ENCODE measurements at regions not wholly inside any gene's neighbourhood (a gene's known extent, or its start where the extent isn't known, plus 50 kb on each side); places are given as distances from the start of the nearest gene placed in this dataset.

DNA sequence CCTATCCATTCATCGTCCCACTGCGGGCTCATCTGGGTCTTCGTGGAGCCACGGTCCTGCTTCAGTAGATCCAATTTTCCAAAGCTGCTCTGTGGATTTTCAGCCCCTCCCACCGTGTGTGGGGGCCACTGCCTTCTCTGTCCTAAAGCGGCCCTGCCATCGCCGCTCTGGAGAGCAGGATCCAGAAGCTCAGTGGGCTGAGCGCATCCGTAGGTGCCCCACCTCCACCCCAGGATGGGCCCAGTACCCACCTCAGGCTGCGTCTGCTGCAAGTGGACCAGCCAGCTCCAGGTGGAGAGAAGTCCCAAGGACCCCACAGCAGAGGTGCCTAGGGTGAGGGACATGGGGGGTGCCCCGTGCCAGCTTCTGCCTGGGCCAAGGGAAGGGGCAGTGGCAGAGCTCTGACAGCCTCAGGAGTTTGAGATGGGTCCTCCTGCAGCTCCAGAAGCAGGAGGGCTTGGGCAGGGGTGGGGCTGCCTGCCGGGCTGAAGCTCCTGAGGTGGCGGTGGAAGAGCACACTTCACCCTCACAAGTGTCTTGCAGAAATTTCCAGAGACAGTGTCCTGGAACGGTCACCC is 148.1 kb upstream of the C14orf180 start:
- no peaks in the 10 kb centered on the region for H3K36me3 Mint-ChIP-seq

DNA sequence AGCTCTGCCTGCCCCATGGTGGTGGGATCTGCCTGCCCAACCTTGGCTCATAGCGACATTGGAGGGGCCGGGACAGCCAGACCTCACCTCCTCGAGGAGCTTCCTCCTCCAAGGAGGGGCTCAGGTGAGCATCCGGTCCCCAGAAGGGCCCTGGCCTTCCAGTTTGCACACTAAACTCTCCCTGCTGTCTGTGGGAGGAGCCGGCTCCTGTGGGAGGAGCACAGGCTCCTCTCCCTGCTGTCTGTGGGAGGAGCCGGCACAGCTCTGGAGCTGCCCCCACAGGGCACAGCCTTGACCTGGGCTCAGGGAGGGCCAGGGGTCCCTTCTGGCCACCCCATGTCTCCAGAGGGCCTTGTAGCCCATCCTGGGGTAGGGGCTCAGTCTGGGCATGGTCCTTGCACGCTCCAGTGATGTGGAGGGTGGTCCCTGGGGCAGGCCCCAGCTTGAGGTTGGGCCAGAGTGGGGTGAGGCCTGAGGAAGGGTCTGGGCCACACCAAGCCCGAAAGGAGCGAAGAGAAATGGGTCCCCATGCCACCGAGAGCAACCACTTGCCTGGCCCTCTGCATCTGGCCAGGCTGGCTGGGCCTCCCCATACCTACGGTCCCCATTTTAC is 147.5 kb upstream of the C14orf180 start:
- ChIA-PET CTCF (interaction anchor here (0.6 to 1.3 kb wide), 2 partner anchors 41 to 299 kb away, joined by 3 read pairs; no protein-coding TSS in a partner anchor), POLR2A (no interaction called here)
- Mint-ChIP-seq H3K27me3 (ENCODE audit: low read depth) (no peaks in the 10 kb centered on the region), H3K4me1 (0 out of 2 replicates have a peak, but pooled peaks cover 3% of the 10 kb centered on the region), H3K9me3 (peaks cover 4% of the 10 kb centered on the region; the same call in 1 of the 2 replicates), H3K27ac (no peak overlapping the region), H3K4me3 (no peak overlapping the region), H3K36me3 (no peaks in the 10 kb centered on the region)
- peak; percentile 60 for ATAC-seq
- DNase-seq (ENCODE audit: low spot score): peak; percentile 21
- no peak for TF ChIP-seq ZNF219 (CRISPR knock-in tag; IDR thresholded peaks at IDR 0.05; ENCODE audit: borderline replicate concordance)
- TF ChIP-seq, protein P1, sequence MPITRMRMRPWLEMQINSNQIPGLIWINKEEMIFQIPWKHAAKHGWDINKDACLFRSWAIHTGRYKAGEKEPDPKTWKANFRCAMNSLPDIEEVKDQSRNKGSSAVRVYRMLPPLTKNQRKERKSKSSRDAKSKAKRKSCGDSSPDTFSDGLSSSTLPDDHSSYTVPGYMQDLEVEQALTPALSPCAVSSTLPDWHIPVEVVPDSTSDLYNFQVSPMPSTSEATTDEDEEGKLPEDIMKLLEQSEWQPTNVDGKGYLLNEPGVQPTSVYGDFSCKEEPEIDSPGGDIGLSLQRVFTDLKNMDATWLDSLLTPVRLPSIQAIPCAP (CRISPR knock-in tag; IDR thresholded peaks at IDR 0.05): no peak

More for the DNA sequence above, 148.1 kb upstream of the C14orf180 start:
- H3K4me3 Mint-ChIP-seq: no peak overlapping the region
- H3K27me3 Mint-ChIP-seq (ENCODE audit: low read depth): no peaks in the 10 kb centered on the region
- ATAC-seq: no peak
- CTCF ChIA-PET: interaction anchor here (0.6 to 1.3 kb wide), 2 partner anchors 41 to 206 kb away, joined by 3 read pairs; no protein-coding TSS in a partner anchor
- POLR2A ChIA-PET: no interaction called here
- DNase-seq (ENCODE audit: low spot score): no peak
- 0 out of 2 replicates have a peak, but pooled peaks cover 1% of the 10 kb centered on the region for H3K4me1 Mint-ChIP-seq
- peaks cover 4% of the 10 kb centered on the region; the same call in 1 of the 2 replicates for H3K9me3 Mint-ChIP-seq
- TF ChIP-seq JUN (CRISPR knock-in tag; IDR thresholded peaks at IDR 0.05) (no peak), SMAD3 (CRISPR knock-in tag; IDR thresholded peaks at IDR 0.05; ENCODE audit: borderline replicate concordance) (no peak), ZNF263 (CRISPR knock-in tag; IDR thresholded peaks at IDR 0.05; ENCODE audit: low read depth) (no peak), ATF1 (CRISPR knock-in tag; IDR thresholded peaks at IDR 0.05) (no peak), EMX1 (CRISPR knock-in tag; IDR thresholded peaks at IDR 0.05) (no peak), GTF2I (CRISPR knock-in tag; conservative IDR thresholded peaks at IDR 0.05) (no peak), HMGA2 (CRISPR knock-in tag; IDR thresholded peaks at IDR 0.05) (no peak), NR3C1 (CRISPR knock-in tag; conservative IDR thresholded peaks at IDR 0.05; ENCODE audit: low read depth) (no peak), CREB1 (CRISPR knock-in tag; IDR thresholded peaks at IDR 0.05) (no peak), NFATC4 (CRISPR knock-in tag; IDR thresholded peaks at IDR 0.05) (no peak), ZNF219 (CRISPR knock-in tag; IDR thresholded peaks at IDR 0.05; ENCODE audit: borderline replicate concordance) (no peak), JAZF1 (CRISPR knock-in tag; IDR thresholded peaks at IDR 0.05) (no peak), ZNF317 (CRISPR knock-in tag; IDR thresholded peaks at IDR 0.05; ENCODE audit: borderline replicate concordance, low read depth) (no peak)
- TF ChIP-seq, protein P2, sequence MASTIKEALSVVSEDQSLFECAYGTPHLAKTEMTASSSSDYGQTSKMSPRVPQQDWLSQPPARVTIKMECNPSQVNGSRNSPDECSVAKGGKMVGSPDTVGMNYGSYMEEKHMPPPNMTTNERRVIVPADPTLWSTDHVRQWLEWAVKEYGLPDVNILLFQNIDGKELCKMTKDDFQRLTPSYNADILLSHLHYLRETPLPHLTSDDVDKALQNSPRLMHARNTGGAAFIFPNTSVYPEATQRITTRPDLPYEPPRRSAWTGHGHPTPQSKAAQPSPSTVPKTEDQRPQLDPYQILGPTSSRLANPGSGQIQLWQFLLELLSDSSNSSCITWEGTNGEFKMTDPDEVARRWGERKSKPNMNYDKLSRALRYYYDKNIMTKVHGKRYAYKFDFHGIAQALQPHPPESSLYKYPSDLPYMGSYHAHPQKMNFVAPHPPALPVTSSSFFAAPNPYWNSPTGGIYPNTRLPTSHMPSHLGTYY (CRISPR knock-in tag; IDR thresholded peaks at IDR 0.05): no peak
- TF ChIP-seq, protein P3, sequence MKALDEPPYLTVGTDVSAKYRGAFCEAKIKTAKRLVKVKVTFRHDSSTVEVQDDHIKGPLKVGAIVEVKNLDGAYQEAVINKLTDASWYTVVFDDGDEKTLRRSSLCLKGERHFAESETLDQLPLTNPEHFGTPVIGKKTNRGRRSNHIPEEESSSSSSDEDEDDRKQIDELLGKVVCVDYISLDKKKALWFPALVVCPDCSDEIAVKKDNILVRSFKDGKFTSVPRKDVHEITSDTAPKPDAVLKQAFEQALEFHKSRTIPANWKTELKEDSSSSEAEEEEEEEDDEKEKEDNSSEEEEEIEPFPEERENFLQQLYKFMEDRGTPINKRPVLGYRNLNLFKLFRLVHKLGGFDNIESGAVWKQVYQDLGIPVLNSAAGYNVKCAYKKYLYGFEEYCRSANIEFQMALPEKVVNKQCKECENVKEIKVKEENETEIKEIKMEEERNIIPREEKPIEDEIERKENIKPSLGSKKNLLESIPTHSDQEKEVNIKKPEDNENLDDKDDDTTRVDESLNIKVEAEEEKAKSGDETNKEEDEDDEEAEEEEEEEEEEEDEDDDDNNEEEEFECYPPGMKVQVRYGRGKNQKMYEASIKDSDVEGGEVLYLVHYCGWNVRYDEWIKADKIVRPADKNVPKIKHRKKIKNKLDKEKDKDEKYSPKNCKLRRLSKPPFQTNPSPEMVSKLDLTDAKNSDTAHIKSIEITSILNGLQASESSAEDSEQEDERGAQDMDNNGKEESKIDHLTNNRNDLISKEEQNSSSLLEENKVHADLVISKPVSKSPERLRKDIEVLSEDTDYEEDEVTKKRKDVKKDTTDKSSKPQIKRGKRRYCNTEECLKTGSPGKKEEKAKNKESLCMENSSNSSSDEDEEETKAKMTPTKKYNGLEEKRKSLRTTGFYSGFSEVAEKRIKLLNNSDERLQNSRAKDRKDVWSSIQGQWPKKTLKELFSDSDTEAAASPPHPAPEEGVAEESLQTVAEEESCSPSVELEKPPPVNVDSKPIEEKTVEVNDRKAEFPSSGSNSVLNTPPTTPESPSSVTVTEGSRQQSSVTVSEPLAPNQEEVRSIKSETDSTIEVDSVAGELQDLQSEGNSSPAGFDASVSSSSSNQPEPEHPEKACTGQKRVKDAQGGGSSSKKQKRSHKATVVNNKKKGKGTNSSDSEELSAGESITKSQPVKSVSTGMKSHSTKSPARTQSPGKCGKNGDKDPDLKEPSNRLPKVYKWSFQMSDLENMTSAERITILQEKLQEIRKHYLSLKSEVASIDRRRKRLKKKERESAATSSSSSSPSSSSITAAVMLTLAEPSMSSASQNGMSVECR (CRISPR knock-in tag; IDR thresholded peaks at IDR 0.05; ENCODE audit: borderline replicate concordance): no peak
- H3K27ac Mint-ChIP-seq: no peak overlapping the region

Data from WTC11 (cell line).